GM18907 (cell line): ENCODE measurements at regions not wholly inside any gene's neighbourhood (a gene's known extent, or its start where the extent isn't known, plus 50 kb on each side); places are given as distances from the start of the nearest gene placed in this dataset.
A peak's percentile ranks its signal among the peaks of the same experiment; 100 is the strongest.

ENCODE experiments used
- ATAC-seq: cut with Tn5 transposase; IDR thresholded peaks from one replicate; pipeline ENCODE4 v1.9.1; 2021; ENCODE audit warnings: mild to moderate bottlenecking, moderate library complexity; ENCODE audit not compliant: unreplicated experiment

DNA sequence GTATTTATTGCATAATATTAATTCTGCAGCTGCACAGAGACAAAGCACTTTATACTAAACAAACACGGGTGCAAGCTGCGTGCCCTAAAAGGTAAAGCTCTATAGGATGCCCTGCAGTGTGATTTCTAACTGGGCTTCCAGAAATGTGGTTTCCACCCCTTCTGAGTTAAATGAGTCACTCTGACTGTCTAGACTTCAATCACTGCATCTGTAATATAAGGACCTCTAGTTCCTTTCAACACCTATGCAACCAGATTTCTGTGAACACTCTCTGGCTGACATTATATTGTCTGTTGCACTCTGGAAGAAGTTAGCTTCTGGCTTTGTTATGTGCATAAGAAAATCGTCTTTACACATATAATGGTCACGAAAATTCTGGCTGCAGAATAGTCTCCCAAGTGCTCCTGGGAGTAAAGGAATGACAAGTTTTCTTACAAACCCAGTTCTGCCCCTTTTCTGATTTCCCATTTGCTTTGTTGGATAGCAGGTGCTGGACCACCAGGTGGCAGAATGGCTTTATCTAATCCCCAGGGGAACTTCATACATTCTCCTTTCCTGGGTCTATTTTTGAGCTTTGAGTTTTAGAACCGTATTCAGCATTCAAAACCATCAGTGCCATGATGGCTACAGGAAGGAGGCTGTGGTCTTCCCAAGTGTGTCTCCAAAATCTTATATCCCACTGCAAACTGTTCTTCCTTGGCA, 842.2 kb downstream of the STIM2 start:
- no peak for ATAC-seq

DNA sequence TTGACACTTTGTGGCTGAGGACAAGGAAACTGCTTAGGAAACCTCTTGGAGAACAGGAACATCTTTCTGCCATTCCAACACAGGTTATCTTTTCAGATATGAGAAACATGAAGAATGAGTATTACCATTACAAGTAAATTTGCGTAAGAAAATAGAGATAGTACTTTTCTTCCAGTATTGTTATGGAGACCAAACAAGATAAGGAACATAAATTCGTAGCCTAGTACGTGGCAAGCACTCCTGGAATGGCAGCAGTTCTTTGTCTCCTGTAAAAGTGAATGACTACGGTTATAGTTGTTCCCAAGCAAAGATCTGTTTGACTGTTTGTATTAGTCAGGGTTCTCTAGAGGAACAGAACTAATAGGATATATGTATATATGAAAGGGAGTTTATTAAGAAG, 843.1 kb downstream of the STIM2 start:
- no peak for ATAC-seq

DNA sequence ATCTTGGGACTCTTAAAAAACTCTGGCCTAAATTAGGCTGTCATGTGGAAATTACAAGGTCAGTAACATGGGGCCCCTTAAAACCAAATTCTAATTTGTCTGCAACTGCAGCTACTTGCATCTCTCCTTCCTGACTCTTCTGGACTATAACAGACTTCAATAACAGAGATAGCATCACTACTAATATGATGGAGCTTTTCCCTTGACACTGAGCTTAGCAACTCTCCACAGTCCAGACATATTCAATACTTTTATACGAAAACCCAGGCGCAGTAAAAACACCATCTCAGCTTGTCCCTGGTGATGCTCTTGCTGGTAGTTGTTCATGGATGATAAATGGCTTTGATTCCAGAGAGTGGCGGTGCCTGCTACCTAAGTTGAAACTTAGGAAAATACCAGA, 850.4 kb downstream of the STIM2 start:
- ATAC-seq, result no peak

DNA sequence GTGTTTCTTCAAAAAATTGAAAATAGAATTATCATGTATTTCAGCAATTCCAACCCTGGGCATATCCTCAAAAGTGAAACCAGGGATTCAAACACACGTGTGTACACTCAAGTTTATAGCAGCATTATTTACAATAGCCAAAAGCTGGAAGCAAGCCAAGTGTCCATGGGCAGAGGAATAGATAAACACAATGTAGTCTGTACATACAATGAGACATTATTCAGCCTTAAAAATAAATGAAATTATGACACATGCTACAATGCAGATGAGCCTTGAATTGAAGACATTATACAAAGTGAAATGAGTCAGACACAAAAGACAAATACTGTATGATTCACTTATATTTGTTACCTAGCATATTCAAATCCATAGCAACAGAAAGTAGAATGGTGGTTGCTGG, 853.4 kb downstream of the STIM2 start:
- ATAC-seq, result no peak

DNA sequence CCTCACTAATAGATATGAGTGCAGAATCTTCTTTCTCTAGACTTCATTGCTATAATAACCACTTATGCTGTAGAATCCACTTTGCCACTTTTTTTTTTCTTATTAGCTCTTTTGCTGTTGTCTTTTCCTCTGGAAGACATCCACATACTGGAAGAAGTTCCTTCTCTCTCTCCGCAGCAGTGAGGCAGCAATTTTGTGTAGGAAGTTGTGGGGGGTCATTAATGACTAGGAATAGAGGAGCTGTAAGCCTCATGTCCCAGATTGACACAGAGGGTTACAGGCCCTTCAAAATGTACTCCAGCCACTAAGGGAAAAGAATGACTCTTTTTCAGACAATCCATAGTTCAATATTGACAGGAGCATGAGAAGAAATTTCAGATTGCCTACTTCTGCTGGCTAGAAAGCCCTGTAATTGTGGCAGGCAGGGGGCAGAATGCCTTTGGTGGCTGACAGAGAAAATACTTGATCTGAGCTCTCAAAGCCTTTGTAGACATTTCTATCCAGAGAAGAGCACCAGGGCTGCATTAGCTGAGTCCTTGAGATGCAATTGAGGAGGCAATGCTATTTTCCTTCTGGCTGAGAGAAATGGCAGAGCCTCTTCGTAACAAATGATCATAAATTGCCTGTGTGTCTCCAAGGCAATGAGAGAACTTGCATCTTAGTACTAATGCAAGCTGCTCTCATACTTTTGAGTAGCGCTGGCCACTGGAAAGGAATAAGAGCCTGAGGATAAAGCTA, 856.2 kb downstream of the STIM2 start:
- no peak for ATAC-seq

DNA sequence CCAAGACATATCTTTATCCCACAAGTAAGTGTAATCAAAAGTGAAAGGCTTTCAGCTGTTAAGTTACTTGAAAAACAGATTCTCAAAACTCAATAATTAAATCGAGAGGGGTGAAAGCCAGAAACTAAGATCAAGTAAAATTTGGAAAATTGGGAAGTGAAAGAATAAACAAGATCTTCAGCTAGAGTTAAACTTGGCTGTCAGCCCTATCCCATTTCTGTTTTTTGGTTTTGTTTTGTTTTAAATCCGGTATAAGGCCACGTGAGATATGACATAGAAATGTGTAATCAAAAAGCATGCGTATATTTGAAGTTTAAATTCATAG, 856.8 kb downstream of the STIM2 start:
- ATAC-seq, result no peak

DNA sequence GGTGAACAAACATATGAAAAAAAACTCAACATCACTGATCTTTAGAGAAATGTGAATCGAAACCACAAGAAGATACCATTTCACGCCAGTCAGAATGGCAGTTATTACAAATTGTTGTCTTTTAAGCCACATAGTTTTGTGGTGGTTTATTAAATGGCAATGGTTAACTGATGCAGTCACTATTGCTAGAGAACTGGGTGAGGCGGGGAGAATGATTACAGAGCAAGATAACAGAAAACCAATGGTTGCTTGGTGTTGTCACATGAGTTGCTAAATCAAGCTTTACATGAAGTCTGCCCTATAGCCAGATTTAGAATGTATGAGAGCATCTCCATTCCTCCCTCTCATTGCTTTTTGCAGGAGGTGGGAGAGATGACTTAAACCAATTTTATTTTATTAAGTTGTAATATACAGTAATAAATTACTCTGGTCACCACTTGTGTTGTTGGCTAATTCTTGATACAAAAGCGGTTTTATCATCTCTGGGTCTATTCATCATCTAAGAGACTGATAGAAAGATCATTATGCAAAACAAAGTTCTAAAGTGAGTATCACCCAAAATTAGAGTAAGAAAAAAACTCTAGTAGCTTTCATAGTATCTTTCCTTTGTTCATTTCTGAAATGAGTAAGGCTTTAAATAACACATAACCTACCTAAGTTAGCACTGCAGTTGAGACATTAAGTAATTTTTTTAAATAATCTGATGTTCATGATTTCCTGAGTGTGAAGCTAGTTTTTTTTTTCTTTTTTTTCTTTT, 859.5 kb downstream of the STIM2 start:
- ATAC-seq, result peak; percentile 82

DNA sequence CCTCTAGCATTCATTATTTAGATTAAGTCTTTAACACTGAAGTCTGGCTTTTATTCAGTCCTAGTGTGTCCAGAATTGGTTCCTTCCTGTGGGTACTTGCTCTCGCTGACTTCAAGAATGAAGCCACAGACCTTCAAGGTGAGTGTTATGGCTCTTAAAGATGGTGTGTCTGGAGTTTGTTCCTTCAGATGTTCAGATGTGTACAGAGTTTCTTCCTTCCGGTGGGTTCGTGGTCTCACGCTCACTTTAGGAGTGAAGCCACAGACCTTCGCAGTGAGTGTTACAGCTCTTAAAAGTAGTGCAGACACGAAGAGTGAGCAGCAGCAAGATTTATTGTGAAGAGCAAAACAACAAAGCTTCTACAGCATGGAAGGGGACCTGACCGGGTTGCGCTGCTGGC, 860.6 kb downstream of the STIM2 start:
- ATAC-seq, result no peak

DNA sequence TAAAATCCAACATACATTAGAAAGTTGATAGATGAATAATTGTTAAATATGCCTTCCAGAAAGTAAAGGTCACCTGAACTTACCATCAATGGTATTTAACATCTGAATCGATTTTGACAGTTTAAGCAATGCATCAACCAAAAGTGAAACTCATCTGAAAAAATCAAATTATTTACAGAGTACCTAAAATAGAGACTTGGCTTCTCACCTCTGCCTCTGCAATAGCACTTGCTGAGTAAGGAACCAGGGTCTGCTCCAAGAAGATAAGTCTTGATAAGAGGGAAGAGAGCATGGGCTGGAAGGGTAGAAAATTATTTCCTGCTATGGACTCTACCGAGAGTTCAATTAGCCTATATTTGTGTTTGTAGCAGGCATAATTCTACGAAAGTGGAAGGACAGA, 868.3 kb downstream of the STIM2 start:
- no peak for ATAC-seq

DNA sequence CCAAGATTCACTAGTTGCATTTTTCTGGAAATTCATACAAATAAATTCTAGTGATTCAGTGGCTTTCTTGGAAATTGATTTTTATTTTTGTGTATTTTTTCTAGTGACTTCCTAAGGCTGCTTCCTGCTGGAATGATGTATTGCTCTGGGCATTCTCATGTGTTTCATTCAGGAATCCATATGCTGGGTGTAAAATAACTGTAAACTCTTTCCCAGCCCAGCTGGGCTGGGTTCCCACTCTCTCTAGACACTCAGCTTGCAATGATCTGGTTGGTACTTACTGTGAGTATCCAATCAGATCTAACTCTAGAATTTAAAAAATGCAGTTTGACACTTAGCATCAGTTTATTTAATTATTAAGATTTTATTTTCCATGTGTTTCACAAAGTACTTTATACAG, 882.2 kb downstream of the STIM2 start:
- no peak for ATAC-seq

DNA sequence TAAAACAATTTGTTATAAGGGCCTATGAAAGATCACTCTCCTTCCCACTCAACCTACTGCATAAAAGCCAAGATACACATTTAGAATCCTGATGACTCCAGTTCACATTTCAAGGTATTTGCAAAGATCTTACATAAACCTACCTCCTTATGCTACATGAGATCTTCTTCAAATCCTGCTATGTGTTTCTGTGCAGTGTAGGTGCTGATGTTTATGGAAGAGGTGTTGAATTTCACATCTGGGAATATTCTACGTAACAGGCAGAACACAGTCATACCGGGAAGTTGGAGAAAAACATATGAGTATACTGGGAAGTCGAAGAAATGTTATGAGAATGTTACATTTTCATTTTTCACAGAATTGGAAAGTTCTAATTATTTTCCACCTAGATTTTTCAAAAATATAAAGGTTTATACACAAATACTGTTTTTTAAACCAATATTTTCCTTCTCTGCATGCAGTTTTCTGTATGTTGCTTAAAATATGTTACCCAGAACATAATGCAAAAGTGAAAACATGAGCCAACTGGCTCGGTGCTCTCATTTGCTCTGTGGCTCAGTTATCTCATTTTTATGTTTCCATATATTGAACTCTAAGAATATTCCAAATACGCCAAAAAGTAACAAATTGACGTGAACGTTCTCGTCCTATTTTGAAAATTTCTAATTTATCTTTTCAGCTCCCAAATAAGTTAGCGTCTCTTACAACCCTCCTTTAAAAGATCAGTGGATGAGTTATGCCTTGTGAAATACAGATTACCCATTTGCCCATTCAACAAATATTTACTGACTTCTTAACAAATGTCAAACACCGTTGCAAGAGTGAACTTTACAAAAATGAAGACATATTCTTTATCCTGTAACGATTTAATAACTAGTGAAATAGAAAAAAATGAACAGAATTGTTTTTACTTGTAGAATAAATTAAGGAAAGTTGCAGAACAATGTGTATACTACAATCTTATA, 899.3 kb downstream of the STIM2 start:
- ATAC-seq, result no peak

DNA sequence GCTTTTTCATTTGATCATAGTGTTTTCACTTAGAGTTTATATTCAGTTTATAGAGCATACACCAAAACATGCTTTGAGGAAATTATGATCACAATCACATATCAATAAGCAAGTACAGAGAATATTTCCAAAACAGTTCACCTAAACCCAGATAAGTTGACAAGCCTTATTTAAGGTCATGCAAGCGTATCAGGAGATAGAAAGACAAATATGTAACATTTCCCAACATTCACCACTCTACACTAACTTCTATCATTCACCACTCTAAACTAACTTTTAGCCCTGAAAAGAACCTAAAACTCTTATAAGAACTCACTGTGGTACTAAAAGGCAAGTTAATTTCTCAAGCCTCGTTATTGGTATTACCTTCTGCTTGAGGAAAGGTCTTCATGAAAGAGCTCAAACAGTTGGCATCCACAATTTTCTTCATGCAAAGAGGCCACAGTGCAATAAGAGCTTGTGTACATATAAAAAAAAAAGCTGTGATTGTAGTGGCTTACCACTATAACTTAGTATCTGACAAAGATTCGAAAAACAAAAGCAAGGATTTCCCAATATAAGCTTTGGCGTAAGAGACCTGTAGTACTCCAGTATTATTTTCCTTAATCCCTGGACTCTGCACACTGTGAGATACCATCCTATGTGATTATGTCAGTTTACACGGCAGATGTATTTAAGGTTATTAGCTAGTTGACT, 903.3 kb downstream of the STIM2 start:
- ATAC-seq, result no peak

DNA sequence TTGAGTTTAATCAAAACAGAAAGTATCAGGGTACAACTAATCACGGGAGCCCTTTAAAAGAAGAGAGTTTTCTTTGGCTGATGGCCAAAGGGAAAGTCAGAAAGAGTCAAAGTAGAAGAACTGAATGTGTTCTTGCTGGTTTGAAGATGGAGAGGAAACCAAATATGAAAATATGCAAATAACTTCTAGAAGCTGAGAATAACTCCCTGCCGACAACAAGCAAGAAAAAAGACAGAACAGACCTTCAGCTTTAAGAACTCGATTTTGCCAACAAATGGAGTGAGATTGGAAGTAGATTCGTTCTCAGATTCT, 903.8 kb downstream of the STIM2 start:
- ATAC-seq, result no peak

DNA sequence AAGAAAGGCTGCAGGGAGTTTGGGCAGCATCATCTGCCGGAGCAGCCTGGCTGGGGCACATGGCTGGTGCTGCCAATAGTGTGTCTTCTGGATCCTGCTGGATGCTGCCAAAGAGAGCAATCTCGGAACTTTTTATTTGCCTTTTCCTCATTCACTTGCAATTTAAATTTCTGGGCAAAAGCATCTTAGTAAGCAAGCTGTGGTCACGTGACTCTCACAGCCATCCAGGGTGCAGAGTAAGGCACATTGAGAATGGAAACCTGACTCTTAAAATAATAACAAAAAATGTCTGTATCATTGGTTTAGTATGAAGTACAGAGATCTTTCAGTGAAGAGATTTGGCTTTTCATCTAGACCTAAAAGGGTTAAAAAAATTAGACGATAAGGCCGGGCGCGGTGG, 910.3 kb downstream of the STIM2 start:
- ATAC-seq, result no peak

DNA sequence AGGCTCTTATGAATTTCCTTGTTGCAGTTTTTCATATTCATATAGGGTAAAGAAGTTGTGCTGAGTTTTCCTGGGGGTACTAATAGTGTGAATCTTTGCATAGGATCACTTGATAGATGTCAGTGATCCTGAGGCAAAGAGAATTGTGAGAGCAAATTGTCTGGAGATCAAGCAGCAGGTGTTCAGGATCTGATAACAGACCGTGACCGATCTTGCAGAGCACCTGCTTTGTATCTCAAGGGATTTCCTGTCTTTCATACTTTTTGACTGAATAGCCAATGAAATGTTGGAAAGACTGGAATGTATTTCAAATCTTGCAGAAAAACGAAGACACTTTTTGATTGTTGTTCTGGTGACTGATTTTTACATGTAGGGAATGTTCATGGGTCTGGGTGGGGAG, 914.5 kb downstream of the STIM2 start:
- no peak for ATAC-seq

DNA sequence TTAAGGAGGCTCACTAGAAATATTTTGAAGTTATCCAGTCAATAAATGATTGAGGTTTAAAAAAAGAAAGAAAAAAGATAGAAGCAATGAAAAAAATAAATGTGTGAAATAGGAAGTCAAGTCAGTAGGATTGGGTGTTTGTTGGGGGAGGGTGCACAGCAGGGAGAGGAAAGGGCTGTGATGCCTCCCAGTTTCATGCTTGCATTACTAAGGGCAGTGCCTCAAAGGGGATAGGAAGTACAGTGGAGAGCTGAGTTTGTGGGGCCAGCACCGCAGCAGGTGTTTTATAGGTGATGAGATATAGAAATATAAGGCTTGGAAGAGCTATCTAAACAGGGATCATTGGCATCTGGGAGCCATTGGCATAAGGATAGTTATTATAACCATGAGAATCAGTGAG, 919.2 kb downstream of the STIM2 start:
- no peak for ATAC-seq

DNA sequence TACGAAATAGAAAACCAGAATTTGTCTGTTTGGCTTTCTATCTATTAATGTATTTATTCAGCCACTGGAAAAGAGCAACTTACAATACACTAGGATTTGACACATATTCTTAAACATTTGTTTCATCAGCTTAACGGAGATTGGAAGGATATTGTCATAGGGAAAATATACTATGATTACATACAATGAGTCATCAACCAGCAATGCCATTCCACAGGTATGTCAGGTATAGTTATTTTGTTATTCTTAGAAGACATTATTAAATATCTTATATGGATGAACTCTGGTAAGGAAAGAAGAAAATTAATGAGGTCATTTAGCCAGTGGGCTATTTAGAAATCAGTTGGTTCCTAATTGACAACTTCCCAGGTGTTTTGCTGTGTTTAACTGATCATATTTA, 926.6 kb downstream of the STIM2 start:
- no peak for ATAC-seq

DNA sequence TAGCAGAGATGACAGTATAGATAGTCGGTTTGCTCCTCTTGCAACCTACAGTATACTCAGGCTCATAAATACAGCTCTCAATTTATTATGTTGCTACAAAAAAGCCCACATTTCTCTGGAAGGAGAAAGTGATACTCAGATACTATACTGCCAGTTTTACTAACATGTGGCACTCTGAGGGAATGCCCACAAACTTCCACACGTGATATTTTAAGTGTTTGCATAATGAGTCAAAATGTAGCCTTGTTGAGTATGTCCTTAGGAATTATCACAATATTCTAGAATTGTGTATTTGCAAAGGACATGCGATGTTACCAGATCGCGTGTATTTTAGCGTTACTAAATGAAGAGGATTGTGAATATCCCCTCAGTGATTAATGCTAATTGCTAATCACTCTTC, 929.1 kb downstream of the STIM2 start:
- no peak for ATAC-seq

DNA sequence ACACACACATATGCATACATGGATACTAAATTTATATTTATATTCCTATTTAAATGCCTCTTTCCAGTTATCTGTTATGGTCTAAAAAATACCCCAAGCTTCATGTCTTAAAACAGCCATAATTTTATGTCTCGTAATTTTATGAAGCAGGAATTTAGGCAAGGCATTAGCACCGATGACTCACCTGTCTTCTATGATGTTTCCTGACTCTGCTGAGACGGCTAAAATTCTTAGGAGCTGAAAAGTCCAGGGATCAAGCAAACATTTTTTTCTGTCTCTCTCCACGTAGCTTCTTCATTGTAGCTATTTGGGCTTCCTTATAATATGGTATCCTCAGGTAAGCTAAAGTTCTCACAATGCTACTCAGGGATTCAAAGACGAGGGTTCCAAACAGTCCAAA, 930.3 kb downstream of the STIM2 start:
- ATAC-seq, result no peak

DNA sequence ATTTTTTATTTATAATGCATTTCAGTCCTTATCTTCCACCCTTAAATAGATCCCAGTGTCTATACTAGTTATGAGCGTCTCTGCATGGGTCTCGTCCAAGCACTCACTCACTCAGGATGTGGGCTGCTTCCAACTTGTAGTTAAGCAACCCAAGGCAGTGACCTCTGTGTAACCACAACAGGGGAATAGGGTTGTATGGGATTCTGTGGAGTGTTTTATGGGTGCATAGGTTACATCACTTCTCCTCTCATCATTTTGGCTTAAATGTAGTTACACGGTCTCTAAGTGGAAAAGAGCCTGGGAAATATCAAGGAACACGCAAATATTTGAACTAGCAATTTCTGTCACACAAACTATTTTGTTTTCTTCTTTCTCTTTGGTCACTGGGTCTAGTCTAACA, 931.0 kb downstream of the STIM2 start:
- no peak for ATAC-seq

DNA sequence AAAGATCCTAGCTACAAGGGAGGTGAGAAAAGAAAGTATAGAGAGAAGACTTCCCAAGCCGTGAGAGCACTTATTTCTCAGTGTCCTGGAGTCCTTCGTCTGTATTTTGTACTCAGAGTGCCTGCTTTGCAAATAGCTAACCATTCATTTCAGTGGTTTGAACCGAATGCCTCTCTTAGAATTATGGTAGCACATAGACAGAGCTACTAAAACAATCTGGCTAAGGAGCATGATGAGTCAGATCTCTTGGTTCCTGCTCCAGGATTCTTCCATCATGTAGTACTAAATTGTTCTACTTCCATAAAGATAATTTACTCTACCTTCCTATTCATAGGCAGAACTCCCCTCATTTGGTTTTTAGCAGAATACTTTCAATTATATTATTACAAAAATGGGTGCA, 946.6 kb downstream of the STIM2 start:
- ATAC-seq, result no peak
